NCI-H1694 (cell line): ENCODE measurements at regions not wholly inside any gene's neighbourhood (a gene's known extent, or its start where the extent isn't known, plus 50 kb on each side); places are given as distances from the start of the nearest gene placed in this dataset.
"Not testable (repeated sequence)": the region's sequence is repeated elsewhere in the genome, so short reads cannot be mapped to it uniquely, and the experiment has no call there.

Experiments used
- DNase-seq: peaks from one replicate; lab custom pipeline; 2025; lab: John Stamatoyannopoulos, UW

DNA sequence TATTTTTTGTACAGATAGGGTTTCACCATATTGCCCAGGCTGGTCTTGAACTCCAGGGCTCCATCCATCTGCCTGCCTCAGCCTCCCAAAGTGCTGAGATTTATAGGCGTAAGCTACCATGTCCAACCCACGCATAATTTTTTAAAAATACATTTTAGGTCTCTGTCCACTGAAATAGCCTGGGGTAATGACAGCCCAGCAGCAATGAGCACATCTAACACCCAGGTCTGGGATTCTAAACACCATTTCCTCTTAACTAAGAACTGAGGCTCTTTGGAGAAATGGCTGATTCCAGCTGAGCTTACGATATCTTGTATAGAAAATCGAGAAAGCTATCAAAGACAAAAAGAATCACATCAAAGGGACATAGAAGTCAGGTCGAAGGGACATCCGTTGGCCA, 245.3 kb downstream of the PARN start:
- DNase-seq, result no peak

DNA sequence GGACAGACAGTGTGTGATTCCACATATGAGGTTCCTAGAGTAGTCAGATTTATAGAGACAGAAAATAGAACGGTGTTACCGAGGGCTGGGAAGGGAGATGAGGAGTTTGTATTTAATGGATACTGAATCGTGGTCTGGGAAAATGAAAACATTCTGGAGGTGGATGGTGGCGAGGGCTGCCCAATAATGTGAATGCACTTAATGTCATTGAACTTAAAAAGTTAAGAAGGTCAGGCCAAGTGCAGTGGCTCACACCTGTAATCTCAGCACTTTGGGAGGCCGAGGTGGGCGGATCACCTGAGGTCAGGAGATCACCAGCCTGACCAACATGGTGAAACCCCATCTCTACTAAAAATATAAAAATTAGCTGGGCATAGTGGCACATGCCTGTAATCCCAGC, 246.2 kb downstream of the PARN start:
- not testable (repeated sequence) for DNase-seq

DNA sequence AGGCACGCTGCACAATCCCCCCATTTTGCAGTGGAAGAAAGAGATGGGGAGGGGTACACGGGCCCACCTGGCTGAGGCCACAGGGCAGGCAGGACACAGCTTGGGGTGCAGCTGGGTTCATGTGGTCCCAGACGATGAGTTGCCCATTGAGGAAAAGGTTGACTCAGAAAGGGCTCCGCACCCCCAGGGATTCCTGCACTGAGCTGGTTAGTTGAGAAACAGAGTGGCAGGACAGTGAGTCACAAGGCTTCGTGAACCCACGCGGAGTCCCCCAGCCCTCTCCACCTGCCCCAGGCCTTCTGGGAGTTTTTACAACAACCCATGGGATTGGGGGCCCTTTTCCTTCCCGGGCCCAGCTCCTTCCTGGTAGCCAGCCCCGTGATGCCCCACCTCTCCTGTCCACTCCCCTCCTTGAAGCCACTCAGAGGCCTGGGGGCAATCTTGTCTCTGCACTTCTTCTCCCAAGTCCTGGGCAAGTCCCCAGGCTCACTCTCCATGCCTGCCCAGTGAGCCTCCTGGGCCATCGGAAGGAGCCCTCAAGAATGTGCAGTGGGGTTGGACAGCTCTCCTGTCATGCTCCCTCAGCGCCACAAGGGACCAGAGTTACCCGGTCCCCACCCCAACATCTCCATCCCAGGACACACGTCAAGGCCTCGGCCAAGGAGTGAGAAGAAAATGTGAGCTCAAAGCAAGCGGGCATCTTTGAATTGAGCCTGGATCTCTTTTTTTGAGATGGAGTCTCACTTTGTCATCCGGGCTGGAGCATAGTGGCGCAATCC, 251.2 kb downstream of the PARN start:
- no peak for DNase-seq

DNA sequence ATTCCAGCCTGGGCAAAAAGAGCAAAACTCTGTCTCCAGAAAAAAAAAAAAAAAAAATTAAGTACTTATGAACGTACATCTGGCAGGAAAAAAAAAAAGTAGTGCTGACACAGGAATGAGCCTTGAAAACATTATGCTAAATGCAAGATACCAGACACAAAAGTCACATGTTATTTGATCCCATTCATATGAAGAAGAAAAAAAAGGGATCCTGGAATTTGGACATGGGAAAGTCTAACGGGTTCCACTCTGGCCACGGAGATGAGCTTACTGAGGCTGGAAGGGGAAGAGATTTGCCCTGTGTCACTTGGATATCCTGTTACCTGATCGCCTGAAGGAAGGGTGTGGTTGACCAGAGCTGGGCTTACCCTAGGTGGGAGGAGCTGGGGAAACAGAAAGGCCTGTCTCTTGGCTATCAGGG, 251.9 kb downstream of the PARN start:
- DNase-seq, result no peak

DNA sequence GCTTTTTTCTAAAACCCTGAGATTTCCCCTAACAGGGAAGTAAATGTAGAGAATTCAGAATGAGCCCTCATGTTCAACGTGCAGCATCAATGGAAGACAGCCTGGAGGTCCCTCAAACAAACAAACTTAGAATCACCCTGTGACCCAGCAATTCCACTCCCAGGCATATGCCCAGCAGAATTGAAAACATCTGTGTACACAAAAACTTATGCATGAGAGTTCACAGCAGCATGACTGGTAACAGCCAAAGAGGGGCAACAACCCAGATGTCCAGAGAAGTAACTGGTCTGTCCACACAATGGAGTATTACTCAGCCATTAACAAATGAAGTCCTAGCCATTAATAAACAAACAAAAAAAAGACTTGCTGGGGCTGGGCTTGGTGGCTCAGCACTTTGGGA, 252.7 kb downstream of the PARN start:
- no peak for DNase-seq

DNA sequence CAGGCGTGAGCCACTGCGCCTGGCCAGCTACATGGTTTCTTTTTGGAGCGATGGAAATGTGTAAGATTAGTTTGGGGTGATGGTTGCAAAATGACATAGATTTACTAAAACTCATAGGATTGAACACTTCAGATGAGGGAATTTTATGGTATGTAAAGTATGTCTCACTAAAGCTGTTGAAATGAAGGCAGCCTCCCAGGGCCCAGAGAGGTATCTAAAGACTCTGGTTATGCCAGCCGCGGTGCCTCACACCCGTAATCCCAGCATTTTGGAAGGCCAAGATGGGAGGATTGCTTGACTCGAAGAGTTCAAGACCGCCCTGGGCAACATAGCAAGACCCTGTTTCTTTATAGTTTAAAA, 254.9 kb downstream of the PARN start:
- no peak for DNase-seq

DNA sequence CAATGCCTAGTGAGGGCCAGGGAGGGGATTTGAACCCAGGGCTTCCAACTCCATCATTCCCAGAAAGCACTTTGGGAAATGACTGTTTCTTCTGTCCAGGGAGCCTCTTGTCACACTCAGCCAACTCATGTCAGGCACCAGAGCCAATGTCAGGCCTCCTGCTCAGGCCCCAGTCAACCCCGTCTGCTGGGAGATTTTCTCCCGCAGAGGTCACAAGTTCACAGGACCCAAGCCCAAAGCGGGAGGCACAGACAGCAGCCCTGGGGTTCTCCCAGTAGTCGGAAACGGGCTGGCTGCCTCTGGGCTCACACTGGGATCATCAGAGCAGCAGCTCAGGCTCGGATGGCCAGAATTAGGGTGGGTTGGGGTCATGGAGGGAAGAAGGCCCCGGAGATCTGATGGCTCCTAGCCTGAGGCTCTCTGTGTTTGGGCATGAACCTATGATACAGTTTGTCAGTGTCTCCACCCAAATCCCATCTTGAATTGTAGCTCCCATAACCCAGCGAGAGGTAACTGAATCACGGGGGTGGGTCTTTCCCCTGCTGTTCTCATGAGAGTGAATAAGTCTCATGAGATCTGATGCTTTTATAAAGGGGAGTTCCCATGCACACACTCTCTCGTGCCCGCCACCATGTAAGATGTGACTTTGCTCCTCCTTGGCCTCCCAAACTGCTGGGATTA, 255.5 kb downstream of the PARN start:
- DNase-seq, result no peak

DNA sequence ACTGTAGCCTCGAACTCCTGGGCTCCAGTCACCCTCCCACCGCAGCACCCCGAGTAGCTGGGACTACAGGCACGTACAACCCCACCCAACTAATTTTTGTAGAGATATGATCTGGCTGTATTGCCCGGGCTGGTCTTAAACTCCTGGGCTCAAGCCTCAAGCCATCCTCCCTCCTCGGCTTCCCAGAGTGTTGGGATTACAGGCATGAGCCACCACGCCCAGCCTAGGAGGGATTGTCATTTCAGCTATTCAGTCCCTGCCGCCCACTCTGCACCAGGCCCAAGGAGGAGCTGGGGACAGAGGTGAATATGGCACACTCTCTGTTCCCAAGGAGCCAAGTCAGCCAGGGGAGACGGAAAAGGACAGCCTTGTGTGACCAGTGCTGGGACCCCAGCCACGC, 256.2 kb downstream of the PARN start:
- no peak for DNase-seq

DNA sequence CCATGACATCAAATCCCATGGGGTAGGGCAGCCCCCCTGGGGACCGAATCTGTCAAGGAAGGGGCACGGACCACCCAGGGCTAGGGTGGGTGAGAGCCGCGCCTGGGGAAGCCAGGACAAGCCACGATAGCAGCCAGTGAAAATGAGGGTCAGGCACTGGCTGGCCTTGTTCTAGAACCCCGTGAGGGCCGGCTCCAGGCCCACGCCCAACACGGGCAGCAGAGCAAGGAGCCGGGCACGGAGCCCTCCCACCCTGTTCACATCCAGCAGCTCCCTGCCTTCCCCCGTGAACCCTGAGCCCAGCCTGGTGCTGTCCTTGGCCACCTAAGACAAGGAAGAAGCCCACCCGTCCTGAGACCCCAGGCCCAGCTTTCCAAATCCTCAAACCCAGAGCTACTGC, 256.7 kb downstream of the PARN start:
- DNase-seq, result no peak

DNA sequence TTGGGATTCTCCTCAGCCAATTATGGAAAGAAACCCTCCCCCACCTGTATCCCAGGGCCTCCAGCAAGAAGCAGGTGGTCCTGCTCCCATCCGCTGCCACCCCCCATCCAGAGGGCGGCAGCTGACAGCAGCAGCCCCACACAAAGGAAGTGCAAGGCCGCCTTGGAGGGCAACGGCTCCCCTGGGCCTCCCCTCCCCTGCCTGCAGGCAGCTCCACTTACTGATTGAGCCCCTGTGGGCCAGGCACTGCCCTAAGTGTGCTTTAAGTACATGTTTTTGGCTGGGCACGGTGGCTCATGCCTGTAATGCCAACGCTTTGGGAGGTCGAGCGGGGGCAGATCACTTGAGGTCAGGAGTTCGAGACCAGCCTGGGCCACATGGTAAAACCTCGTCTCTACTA, 257.6 kb downstream of the PARN start:
- DNase-seq, result no peak

DNA sequence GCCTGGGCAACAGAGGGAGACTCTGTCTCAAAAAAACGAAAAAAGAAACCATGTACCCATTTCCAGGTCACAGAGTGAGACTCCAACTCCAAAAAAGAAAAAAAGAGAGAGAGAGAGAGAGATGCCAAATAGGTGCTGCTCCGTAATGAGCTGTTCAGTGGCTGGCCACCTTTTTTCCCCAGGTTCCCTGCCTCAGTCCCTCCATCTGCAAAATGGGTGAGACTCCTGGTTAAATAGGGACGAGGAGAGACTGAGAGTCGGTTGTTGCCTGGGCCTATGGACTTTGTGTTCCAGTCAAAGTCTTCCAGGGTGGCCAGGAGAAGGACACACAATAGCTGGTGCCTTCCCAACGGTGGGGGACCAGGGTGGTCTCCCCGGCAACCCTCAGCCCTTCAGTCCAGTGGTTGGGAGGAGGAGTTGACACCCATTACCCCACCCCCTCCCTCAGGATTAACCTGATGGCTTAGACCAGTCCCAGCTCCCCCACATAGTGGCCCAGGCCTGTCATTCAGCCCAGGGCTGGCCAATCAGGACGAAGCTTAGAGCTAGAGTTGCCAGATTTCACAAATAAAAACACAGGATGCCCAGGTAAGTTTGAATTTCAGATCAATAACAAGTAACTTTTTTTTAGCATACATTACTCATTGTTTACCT, 258.2 kb downstream of the PARN start:
- DNase-seq, result no peak

DNA sequence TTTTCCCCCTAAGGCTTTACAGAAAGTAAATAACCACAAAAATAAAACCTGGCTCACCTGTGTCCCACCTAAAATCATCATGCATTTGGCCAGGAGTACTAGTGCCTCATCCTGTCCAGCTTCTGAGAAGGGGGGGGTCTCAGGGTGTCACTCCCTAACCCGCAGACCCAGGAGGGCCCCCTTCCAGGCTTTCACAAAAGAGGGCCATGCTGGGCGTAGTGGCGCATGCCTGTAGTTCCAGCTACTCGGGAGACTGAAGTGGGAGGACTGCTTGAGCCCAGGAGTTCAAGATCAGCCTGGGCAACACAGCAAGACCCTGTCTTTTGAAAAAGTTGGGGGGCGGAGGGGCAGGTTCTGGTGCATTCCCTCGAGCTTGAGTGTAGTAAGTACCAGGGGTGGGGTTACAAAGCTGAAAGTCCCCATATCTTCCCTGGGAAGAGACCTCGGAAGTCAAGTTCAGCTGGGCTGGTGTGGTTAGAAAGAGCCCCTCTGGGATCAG, 259.3 kb downstream of the PARN start:
- DNase-seq, result no peak

DNA sequence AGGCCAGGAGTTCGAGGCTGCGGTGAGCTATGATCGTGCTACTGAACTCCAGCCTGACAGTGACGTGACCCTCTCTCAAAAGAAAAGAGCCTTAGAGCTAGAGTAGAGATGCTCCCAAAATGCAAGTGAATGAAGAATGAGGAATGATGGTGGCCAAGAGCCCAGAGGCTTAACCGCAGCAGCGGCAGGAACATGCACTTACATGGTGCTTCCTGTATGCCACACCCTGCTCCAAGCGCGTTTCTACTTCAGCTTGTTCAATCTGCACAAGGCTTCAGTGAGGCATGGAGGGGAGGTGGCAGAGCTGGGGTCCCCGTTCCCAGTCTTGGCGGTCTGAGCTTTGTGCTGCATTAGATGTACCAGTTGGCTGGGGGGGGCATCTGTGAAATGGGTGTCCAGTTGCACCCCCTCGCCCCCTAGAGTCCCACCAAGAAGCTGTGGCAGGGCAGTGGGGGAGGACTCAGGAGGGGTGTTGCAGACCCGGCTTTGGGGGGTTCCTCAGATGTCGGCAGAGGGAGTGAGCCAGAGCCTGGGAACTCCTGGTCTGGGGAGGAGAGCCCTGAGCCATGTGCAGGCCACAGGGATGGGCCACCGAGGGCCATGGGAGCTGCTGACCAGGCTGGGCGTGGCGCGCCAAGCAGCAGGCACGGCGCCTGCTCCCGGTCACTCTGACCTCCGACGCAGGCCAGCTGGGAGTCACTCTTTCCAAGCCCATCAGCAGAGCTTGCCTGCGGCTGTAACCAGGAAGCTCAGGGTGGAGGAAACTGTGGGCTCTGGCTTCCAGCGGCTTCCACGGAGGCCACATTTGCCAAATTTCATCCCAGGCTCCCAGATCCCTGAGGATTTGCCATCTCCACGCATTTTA, 260.1 kb downstream of the PARN start:
- DNase-seq, result no peak

DNA sequence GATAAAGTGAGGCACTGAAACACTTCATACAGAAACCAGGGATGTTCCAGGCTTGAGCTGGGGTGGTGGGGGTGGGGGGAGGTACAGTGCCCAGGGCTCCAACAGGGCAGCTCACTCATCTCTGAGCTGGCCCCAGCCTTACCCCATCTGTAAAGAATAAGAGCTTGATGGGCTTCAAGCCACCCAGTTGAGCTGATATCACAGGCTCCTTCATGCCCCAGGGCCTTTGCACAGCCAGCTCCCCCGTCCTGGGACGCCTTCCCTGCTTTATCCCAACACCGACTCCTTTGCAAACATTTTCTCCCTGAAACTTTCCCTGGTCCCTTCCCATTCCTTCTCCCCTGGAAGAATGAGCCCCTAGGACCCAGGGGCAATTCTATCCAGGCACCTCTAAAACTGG, 261.7 kb downstream of the PARN start:
- no peak for DNase-seq

DNA sequence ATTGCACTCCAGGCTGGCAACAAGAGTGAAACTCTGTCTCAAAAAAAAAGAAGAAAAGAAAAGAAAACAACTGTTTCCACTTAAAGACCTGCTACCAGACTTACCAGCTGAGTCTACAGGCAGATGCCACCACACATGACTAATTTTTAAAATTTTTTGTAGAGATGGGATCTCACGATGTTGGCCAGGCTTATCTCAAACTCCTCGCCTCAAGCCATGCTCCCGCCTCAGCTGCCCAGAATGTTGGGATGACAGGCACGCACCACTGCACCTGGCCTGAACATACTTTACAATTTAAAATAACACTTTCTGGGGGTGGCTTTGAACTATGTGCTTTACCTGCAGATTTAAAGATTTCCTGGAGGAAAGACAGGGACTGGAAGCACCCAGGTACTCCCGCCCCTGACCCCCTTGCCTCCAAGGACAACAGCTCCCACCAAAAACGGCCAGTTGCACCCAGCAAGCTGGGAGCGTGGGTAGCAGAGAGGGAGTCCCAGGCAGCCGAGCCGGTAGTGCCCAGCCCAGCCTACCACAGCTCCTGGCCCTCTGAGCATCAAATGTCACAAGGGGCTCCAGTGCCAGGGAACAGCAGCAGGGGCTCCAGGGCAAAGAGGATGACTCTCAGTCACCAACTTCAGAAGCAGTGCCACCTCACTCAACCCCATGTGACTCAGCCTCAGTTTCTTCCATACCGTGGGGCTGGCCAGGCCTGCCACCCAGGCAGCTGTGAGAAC, 262.9 kb downstream of the PARN start:
- no peak for DNase-seq

DNA sequence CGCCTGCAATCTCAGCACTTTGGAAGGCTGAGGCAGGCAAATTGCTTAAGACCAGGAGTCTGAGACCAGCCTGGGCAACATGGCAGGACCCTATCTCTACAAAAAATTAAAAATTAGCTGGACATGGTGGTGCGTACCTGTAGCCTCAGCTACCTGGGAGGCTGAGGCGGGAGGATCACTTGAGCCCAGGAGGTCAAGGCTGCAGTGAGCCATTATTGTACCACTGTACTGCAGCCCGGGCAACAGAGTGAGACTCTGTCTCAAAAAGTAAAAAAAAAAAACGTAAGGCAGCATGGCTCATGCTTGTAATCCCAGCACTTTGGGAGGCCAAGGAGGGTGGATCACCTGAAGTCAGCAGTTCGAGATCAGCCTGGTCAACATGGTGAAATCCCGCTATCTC, 263.6 kb downstream of the PARN start:
- DNase-seq, result no peak

DNA sequence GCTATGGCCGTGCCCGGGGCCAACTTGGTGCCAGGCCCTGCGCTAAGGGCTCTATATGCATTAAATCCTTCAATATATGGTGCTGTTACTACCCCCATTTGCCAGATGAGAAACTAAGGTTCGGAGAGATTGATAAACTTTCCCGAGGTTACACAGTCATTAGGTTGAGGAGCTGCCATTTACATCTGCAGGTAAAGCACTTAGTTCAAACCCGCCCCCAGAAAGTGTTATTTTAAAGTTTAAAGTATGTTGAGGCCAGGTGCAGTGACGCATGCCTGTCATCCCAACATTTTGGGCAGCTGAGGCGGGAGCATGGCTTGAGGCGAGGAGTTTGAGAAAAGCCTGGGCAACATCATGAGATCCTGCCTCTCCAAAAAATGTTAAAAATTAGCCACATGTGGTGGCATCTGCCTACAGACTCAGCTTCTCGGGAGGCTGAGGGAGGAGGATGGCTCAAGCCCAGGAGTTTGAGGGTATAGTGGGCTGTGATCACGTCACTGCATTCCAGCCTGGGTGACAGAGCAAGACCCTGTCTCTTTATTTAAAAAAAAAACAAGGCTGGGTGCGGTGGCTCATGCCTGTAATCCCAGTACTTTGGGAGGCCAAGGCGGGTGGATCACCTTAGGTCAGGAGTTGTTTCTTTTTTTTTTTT, 264.7 kb downstream of the PARN start:
- no peak for DNase-seq

DNA sequence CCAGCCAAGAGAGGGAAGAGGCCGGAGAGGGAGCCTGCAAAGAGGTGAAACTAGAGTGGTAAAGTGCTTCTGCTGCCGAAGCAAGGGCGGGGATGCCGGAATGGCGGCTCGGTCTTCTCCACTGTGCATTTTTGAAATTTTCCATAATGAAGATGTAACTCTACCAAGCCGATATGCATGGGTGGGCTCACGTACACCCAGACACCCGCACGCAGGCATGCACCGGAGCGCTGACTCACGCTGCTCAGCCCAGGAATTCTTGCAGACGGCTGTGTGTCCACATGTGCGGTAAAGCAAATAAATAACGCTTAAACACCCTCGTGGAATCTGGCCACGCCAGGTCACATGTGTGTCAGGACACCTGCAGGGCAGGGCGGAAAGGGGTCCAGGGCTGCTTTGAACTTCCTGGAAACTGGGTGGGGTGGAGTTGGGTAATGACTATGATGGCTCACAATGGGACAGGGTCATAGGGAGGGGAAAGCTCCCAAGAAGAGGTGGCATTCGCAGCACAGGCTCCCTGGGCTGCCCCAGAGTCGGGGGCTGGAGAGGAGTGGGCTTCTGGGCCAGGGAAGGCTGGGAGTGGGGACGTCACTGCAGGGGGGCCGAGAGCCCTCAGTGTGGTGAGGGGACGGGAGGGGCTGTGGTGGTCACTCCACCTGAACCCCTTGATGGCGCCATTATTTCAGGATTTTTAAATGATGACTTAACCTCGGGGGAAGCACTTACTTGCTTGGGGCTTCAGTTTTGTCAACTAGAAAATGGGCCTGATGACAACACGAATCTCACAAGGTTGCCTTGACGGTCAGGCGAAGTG, 265.5 kb downstream of the PARN start:
- no peak for DNase-seq

DNA sequence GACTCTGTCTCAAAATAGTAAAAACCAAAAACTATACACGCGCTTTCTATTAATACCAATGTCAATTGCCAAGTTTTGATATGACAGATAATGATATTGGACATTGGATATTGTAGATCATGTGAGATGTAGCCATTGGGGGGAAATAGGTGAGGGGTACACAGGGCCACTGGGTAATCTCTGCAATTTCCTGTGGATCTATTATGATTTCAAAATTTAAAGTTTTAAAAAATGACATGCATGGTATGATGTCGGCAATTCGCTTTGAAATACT, 266.0 kb downstream of the PARN start:
- DNase-seq, result no peak

DNA sequence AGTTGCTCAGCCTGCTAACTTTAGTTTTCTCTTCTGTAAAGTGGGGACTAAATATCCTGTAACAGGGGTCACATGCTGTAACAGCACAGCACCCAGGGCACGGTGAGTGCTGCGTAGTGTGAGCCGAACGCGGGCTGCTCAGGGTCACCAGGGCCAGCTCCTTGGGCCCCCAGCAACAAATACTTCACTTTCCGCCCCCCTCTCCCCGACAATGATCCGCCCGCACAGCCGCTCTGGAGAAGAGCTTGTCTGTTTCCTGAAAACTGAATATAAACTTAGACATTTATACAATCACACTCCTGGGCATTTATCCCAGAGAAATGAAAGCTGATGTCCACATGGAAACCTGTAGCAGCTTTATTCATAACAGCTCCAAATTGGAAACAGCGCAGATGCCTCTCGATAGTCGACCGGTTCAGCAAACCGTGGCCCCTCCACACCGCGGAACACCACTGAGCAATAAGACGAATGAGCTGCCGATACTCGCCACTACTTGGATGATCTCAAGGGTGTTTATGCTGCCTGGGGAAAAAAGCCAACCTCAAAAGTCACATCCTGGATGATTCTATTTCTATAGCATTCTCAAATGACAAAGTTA, 267.2 kb downstream of the PARN start:
- DNase-seq, result no peak
